Hematopoietic multipotent progenitor cell treated with erythropoietin and hydrocortisone succinate and interleukin-3 and kit ligand, for 17 days (in vitro differentiated cells): ENCODE measurements at regions not wholly inside any gene's neighbourhood (a gene's known extent, or its start where the extent isn't known, plus 50 kb on each side); places are given as distances from the start of the nearest gene placed in this dataset.

Experiments
- DNase-seq: peaks from one replicate; pipeline ENCODE4 v3.0.0-alpha.2; 2015; ENCODE audit warnings: low spot score

GRCh38 chr1:240031414-240031813, 60.3 kb upstream of the FMN2 start:
- no peak for DNase-seq

DNA sequence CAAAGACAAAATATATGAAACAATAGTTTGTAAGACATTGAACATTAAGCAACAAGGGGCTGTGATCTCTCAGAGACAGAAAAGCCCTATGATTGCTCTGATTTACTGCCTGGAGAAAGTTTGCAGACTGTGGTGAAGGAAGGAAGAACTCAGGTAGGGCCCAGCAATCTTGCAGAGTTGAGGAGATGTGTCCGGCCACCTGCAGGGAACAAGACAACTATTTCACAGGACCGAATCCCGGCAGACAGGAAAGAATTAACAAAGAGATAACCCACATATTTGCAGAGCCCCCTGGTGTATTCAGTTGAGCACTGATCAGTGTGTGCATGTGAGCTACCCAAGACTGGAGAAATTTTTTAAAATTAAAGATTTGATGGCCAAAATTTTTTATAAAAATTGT, 58.3 kb upstream of the FMN2 start:
- DNase-seq, result no peak

DNA sequence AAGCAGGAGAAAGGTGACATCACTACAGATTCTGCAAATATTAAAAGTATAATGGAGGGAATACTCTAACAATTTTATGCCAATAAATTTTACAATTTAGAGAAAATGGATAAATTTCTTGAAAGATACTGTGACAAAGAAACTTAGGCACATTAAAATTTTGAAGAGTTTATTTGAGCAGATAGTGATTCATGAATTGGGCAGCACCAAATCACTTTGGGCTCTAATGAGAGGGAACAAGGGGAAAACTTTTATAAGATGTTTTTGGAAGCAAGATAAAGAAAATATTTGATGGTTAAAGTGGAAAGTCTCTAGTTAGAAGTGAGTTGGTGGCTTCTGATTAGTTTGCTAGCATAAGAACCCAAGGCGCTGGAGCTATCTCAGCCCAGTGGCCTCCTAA, 55.2 kb upstream of the FMN2 start:
- DNase-seq, result no peak
